ENCODE measurements at regions not wholly inside any gene's neighbourhood (a gene's known extent, or its start where the extent isn't known, plus 50 kb on each side); places are given as distances from the start of the nearest gene placed in this dataset.

DNA sequence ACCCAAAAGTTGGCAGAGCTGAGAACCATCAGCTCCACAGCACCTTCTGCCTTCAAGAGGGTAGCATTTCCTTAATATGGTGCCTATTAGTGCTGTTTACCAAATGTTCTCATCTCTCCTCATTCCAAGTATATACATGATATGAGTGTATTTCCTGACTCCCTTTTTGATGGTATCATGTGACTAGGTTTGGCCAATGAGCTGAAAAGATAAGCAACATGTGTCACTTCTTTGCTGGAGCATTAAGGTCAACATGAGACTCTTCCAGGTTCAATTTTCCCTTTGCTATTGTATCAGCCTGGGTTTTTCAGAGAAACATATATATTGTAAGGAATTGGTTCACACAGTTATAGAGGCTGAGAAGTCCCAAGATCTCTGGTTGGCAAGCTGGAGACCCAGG is 310.9 kb downstream of the HRH4 start:
- in situ Hi-C loops (cut with MboI; ENCODE audit: low sequenced_read_pairs), result no loop called here

DNA sequence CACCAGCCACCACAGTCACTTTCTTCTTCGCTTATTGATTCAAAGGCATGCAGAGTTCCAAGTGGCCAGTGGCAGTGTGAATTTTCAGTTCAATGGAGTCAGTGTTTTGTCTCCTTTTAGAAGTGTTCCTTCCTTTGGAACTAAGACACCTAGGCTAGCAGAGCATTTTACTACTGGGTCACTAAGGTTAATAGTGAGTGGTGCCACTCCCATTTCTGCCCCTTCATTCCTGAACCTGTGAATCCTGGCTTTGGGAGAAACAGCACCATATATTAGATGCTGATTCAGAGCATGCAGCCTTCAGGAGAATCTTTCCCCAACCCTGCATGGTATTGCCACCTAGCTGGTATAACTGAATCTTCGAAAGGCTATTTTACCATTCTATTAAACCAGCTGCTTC is 312.7 kb downstream of the HRH4 start:
- in situ Hi-C loops (cut with MboI; ENCODE audit: low sequenced_read_pairs), result no loop called here

DNA sequence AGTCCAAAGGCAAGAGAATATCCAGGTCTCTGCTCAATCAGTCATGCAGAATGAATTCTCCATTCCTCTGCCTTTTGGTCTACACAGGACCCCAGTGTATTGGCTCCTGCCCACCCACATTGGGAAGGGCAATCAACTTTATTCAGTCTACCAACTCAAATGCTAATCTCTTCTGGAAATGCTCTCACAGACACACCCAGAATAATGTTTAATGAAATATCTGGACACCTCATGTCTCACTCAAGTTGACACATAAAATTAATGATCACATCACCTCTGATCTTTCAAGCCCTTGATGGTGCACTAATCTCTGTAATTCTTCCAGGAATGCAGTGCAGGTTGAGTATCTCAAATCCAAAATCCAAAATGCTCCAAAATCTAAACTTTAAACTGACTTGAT is 315.6 kb downstream of the HRH4 start:
- in situ Hi-C loops (cut with MboI; ENCODE audit: low sequenced_read_pairs), result no loop called here

DNA sequence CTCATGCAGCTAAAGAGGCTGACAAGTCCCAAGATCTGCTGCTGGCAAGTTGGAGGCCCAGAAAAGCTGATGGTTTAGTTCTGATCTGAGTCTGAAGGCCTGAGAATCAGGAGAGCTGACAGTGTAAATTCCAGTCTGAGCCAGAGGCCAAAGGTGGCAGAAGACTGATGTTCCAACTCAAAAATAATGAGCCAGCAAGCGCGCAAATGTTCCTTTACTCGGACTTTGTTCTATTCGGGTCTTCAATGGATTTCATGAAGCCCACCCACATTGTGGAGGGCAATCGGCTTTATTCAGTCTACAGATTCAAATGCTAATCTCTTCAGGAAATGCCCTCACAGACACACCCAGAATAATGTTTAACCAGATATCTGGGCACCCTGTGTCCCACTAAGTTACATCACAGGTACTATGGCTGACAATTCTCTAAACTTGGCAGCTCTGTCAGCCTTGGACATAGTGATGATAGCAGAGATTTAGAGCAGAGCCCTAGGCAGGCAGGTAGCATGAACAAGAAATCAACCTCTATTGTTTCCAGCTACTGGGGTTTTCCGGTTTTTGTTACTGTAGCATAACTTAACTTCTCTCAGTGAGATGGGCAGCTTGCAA is 318.5 kb downstream of the HRH4 start:
- in situ Hi-C loops (cut with MboI; ENCODE audit: low sequenced_read_pairs), result no loop called here

DNA sequence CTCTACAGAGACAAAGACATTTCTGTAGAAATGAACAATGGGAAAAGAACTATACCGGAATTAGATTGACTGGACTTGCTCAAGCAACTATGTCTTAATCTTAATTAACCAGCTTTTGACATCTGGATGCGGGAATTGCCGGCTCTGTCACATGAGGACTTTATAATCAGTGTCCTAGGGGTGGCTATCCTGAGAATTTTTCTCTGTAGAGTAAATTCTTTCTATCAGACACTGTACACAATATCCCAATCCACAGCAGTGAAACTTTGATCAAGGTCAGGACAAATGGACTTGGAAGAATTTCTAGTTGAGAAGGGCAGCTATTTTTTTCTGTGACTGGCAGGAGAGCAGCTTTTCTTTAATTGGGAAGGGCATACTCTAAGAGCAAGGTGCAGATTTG is 322.1 kb downstream of the HRH4 start:
- in situ Hi-C loops (cut with MboI; ENCODE audit: low sequenced_read_pairs), result no loop called here

DNA sequence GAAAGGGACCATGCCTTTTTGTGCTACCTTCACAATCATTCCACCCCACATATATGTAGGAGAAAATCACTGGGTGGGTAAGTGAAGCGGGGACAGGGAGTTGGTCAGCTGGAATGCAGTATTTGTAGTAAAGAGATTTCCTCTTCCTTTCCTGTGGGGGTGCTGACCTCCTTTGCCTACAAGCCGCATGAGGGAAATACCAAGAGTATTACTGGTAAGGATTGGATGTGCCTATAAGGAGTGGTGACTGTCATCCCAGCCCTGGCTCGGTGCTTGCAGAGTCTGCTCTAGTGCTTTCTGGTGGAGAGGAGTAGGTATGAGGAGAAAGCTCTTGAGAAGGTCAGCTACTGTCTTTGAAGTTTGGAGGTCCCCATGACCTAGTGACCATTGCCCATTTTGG is 324.6 kb downstream of the HRH4 start:
- in situ Hi-C loops (cut with MboI; ENCODE audit: low sequenced_read_pairs), result no loop called here

DNA sequence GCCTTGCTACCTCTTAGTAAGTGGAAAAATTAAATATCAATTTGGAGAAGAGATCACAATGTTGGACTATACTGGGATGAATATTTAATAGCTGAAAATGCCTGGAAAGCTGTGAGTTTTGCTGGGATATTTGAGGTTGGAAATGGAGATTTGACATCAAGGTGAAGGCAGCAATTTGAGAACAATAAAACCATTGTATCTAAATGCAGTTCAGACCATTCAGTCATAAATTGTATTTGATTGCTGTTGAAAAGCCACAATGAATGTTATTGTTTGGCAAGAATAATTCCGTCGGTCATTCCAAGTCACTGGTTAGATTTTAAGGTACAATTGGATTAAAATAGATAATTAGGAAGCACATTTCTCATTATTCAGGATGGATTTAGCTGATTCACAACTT is 325.6 kb downstream of the HRH4 start:
- in situ Hi-C loops (cut with MboI; ENCODE audit: low sequenced_read_pairs), result no loop called here

DNA sequence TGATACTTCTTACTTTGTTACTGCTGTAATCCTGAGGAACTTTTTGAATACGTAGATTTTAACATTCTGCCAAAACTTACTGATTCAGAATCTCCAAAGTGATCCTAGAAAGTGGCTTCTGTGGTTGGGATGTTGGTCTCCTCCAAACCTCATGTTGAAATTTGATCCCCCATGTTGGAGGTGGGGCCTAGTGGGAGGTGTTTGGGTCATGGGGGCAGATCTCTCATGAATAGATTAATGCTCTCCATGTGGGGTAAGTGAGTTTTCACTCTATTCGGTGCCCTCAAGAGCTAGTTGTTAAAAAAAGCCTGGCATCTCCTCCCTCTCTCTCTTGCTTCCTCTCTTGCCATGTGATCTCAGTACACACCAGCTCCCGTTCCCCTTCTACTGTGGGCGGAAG is 329.9 kb downstream of the HRH4 start:
- in situ Hi-C loops (cut with MboI; ENCODE audit: low sequenced_read_pairs), result no loop called here

DNA sequence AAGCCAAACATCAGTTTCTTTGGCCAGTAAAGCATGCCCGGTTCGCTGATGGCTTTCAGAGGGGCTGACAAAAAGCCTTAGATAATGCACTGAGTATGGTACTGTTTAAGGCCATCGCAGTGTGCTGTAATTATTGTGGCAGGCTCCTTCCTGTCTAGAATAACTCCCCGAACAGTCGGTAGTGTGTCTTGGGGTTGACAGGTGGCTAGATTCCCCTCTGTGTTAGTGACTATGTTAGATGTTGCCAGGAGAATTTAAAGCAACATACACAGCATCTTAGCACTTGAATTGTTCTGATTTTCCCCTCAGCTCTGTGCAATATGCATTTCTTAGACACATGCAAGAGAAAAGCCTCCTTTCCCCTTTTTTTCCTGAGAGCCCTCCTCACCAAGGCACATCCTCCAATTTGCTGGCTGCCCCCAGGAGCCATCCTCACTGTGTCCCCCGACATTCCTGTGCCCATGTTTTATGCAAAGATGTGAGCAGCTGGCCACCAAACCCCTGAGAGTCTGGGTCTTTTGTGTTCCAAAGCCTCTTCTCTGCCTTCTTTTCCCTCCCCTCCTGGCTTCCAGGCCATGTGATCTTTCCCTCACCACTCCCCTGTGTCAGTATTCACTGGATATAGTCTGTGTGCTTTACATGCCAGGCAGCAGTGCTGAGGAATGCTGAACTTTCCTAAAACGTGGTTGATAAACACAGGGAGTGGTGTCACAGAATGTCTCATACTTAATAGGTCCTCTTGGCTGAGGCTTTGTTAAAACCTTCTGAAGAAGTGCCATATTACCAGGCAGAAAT is 331.5 kb downstream of the HRH4 start:
- in situ Hi-C loops (cut with MboI; ENCODE audit: low sequenced_read_pairs), result no loop called here

DNA sequence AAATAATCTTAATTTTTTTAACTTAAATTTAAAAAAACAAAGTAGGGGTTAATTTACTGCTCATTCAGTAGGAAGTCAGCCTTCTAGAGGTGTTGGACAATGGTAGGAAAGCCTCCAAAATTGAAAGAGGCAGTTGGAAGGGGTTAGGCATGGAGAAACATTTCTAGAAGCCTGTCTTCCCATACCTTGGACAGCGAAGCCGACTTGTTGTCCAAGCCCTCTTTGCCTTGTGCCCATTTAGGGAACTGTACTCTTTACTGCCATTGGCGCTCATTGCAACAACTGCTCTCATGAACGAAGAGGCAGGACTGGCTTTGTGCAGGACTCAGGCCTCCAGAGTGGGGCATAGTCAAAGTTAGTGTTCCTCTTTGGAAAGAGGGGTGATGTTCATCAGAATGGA is 333.3 kb downstream of the HRH4 start:
- in situ Hi-C loops (cut with MboI; ENCODE audit: low sequenced_read_pairs), result no loop called here

DNA sequence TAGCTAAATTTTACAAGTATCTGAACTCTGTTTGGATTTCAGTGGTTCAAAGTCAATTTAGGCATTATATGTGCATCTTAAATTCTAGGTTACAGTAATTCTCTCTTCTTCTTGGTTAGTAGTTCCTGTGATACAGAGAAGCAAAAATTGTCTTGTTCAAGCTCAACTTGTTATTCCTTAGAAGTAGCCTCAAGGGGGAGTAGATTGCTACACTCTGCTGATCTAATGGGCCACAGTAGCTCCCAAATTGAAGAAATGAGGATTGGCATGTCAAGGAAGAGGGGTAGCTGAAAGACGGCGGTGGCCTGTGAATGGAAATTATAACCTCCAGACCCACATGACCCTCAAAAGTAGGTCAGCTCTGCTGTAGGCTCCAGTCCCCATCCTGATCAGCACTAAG is 334.7 kb downstream of the HRH4 start:
- in situ Hi-C loops (cut with MboI; ENCODE audit: low sequenced_read_pairs), result no loop called here

DNA sequence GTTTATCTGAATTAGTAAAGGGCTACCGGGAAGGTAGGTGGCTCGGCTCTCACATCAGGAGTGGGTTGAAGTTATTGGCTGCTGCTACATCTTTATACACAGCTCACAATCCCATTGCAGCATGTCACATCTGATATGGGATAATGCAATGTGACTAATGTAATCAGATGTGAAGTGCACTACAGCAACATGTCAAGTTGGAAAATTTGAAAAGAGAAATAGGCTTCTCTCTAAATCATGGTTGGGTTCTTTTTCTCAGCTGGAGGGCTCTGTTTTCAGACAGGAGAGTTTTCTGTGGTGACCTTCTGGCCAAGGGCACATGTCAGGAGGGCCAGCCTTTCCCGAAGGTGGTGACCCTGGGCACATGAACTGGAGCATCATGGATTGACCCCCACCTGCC is 337.5 kb downstream of the HRH4 start:
- in situ Hi-C loops (cut with MboI; ENCODE audit: low sequenced_read_pairs), result no loop called here

DNA sequence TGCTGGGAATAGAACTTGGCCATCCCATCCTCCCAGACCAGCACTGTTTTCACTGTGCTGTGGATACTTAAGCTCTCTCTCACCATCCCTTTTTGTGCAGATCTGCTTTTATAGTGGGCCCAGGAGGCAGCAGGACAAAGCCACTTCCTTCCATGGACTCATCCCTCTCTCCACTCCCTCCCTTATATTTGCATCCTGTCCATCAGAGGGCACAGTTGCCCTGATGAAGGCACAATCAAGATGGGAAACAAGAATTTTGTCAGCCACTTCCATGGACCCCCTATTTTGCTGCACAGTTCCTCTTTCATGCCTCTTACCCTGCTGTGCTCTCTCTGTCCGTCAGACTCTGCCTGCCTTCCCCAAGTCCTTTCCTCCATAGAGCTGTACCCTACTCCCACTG is 338.7 kb downstream of the HRH4 start:
- in situ Hi-C loops (cut with MboI; ENCODE audit: low sequenced_read_pairs), result no loop called here

DNA sequence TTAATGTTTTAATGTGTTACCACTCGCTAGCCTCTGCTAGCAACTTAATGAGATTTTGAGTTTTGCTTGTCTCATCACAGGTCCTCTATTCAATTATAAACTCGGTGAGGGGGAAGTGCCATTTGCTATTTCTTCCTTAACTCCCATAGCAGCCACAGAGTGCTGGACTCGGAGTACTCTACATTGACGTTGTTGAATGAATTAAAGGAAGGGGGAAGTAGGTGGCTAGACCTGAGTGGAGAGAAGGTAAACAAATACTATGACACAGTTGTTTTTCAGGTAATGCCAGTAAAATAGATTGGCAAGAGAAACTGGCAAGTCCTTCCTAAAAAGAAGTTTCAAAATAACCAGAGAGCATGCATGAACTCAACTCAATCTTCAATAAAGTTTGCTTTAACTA is 339.3 kb downstream of the HRH4 start:
- in situ Hi-C loops (cut with MboI; ENCODE audit: low sequenced_read_pairs), result no loop called here

DNA sequence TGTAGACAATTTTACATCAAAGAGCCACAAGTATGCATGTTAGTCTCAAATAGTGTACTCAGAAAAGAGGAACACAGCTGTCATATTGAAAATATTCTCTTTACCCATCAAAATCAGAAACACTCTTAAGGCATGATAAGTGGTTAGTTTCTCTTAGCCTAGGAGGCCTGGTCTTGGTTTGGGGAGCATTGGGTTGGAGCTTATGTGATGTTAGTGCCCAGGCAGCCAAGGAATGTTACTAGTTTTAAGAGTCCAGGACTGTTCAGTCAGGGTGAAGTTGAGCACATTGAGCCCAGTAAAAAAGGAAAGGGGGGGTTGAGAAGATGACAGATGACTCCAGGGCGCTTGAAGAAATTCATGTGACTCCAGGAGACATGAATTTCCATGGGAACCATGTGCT is 340.6 kb downstream of the HRH4 start:
- in situ Hi-C loops (cut with MboI; ENCODE audit: low sequenced_read_pairs), result no loop called here

DNA sequence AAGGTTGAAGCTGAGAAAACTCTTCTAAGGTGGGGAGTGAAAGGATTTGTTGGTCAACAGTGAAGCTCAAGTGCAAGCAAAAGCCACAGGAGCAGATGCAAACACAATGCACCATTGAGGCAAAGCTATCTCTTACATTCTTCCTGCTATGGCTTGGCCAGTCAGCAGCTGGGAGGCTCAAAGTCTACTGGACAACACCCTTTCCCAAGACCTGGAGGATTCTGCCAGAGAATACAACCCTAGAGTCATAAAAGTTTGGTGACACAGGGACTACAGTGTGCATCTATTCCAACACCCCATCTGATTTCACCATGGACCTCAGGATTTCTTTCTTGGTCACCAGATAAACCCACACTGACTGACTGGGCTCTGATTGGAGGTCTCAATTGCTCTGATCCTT is 342.0 kb downstream of the HRH4 start:
- in situ Hi-C loops (cut with MboI; ENCODE audit: low sequenced_read_pairs), result no loop called here

DNA sequence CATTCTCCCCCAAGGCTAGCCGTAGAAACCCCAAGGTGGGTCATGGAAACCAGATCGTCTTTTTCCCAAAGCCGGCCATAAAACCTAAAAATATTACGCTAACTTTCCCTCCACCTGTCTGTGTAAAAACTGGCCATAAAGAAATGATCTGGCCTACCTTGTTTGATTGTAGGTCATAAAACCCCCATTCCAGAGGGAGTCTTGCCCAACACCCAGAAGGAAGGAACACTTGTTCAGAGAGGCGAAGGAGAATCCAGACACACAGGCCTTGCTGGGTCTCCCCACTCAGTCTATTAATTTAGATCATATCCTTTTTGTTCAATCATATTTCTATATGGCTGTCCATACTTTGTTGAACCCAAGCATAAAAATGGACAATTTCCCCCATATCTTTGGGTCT is 344.7 kb downstream of the HRH4 start:
- in situ Hi-C loops (cut with MboI; ENCODE audit: low sequenced_read_pairs), result no loop called here

DNA sequence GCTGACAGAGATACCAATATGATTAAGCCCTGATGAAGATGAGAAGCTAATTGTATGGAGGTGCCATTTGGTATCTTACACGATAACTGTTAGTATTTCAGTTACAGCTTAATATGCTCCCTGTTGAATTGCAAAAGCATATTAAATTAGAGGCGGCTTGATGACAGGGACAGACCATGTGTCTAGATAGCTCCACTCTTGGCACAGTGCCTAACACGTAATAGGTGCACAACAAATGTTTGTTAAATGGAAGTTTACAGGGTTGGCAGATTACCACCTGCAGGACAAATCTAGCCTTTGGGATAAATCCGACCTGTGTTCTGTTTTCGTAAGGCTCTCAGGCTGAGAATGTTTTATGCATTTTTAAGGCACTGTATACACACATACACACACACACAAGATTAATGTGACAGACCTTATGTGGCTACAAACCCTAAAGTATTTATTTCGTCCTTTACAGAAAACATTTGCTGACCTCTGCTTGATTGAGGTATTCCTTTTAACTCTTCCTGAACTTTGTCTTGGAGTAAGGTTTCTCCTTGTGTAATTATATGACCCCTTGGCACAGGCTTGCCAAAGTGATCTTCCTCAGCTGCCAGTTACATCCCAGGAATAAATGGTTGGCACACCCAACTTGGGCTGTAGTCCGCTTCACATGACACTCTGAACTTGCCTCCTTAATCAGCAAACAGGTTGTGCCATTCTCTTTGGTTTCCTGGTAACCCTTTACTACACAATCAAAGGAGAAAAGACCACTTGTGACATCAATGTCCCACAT is 348.9 kb downstream of the HRH4 start:
- in situ Hi-C loops (cut with MboI; ENCODE audit: low sequenced_read_pairs), result no loop called here

DNA sequence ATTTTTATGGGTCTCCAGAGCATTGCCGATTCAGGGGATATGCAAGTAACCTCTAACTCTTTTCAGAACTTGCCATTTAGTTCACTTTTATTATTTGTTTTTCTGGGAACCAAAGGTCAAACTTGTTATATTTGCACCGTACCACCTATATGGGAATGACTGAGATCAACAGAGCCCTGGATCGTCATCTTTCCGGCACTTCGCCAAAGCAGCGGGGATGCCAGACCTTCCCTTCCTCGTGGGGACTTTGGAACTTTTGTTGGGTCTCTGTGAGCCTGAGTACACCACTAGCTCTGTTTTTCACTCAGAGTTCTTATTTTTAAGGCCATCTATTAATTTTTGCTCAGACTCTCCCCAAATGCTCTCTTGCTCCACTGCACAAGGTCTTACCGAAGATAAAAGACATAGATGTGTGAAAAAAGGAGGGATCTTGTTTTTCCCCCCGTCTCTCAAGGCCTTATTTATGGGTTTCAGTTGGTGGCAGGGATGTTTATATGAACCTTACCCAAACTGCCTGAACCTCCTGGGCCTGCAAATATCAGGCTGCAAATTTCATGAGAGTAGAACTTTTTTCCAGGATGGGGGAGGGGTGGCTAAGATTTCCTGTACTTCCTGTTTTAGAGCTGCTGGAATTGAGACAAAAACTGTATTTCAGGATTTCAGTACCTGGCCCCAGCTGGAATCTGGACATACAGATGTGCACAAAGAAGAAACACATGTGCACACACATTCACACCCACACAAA is 350.3 kb downstream of the HRH4 start:
- in situ Hi-C loops (cut with MboI; ENCODE audit: low sequenced_read_pairs), result no loop called here

DNA sequence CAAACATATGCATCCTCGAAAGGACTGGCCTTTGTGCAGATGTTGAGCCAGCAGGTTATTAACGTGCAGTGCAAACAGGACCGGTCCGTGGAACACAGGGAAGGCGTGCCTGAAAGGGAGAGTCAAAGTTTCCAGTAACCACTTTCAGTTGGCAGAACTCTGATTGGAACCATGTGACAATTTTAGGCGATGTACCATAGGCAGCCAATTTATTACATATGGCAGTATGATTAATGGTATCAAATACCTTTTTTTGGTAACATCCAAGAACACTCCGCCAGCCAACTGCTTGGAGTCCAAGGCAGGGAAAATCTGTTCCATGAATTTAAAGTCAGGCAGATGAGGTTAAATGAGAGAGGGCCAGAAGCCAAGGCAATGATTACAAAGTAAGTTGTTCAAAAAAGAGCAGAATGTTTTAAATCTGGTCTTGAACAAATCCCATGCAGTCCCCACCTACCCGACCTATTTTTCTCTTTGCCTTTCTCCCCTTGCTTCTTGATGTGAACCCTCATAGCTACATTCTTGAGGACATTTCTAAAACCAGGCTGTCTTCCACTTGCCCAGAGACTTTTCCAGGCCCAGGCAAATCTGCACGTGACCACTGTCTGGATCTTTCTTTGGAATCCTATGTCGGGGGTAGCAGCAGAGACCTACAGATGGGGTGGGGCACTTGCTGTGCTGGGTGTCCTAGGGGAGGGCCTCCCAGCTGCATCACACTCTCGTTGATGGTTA is 351.7 kb downstream of the HRH4 start:
- in situ Hi-C loops (cut with MboI; ENCODE audit: low sequenced_read_pairs), result no loop called here

DNA sequence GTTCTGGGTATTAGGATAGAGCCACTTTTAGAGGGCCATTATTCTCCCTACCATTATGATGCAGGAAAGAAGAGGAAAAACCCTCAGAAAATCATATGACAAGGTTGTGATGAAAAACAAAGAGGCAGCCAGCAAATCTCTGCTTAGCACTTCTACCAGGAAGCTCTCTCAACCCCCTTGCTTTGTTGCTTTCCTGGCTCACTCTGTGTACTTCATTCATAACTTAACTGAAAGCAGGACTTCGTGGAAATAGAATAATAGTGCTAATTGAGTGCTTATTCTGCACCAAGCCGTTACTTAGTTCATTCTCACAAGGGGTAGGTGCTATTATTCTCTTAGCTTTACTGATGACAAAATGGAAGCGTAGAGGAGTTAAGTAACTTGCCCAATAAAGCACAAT is 354.1 kb downstream of the HRH4 start:
- in situ Hi-C loops (cut with MboI; ENCODE audit: low sequenced_read_pairs), result no loop called here

All from HL-60/S4 treated with retinoic acid at 250 ng/mL for 4 days and 3 days (cell line).